GM21717 (cell line): ENCODE measurements at regions not wholly inside any gene's neighbourhood (a gene's known extent, or its start where the extent isn't known, plus 50 kb on each side); places are given as distances from the start of the nearest gene placed in this dataset.

Experiments used
- ATAC-seq: cut with Tn5 transposase; IDR thresholded peaks from one replicate; pipeline ENCODE4 v1.9.1; 2021; ENCODE audit warnings: mild to moderate bottlenecking, moderate library complexity; ENCODE audit not compliant: unreplicated experiment

GRCh38 chr3:28940530-28940929, 340.3 kb upstream of the RBMS3 start:
- ATAC-seq: peak; percentile 74

- peak; percentile 14 for ATAC-seq
These were observed 339.9 kb upstream of the RBMS3 start for GRCh38 chr3:28940994-28941393.

GRCh38 chr3:28947061-28947460, 333.8 kb upstream of the RBMS3 start:
- ATAC-seq: no peak

GRCh38 chr3:28947751-28948150, 333.1 kb upstream of the RBMS3 start:
- ATAC-seq: no peak

- no peak for ATAC-seq
These were observed 332.2 kb upstream of the RBMS3 start for GRCh38 chr3:28948685-28949084.

GRCh38 chr3:28949580-28949979, 331.3 kb upstream of the RBMS3 start:
- no peak for ATAC-seq

- no peak for ATAC-seq
These were observed 330.3 kb upstream of the RBMS3 start for GRCh38 chr3:28950614-28951013.

- peak; percentile 74 for ATAC-seq
These were observed 328.9 kb upstream of the RBMS3 start for GRCh38 chr3:28951772-28952556.

- ATAC-seq: no peak
These were observed 322.2 kb upstream of the RBMS3 start for GRCh38 chr3:28958656-28959055.

DNA sequence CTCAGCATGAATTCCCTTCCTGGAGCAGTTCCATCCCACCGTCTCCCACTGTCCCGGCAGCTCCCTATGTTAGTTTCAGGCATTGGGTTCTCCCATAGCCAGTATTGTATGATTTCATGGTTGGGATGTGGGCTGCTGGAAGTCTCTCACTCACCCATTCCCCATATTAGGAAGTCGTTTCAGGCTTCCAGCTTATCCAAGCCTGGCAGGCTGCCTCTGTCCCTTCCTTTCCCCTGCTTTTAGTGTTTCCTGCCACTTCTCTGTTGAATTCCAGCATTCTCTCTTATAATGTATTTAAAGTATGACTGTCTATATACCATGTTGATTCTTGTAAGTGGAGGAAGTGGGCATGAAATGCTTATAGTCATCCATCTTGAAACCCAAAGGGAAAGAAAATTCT, 309.7 kb upstream of the RBMS3 start:
- ATAC-seq: no peak

- ATAC-seq: no peak
These were observed 307.9 kb upstream of the RBMS3 start for GRCh38 chr3:28972921-28973320.

DNA sequence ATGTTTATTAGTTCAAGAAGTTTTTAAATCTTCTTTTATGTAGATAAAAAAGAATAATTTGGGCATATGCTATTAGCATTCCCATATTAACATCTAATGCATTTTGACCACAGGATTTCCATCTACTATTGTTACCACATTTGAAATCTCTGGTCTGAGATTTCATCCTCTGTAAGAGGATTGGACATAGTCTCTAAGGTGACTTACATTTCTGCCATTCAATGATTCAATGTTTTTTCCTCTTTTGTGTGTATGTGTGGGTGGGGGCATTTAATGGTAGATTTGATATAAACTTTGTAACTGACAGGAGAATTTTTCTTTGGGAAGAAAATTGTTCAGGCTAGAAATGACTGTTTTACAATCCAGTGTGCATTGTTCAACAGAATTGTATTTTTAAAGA, 307.3 kb upstream of the RBMS3 start:
- ATAC-seq: no peak

DNA sequence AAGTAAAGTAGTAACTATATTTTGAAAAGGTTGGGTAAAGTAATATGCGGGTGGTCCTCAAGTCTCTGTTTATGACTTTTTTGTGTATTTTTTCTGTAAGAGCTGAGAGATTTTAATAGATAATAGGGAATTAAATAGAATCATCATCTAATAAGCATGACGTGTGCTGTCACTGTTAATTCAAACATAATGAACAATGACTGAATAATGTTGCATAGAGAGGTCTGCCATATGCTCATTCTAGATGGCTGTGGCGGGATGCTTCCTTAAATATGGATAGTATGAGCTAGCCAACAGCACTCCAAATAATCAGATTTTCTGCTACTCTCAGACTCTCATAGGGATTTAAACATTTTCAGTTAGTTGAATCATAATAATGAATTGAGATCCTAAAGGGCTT, 302.8 kb upstream of the RBMS3 start:
- ATAC-seq: no peak

DNA sequence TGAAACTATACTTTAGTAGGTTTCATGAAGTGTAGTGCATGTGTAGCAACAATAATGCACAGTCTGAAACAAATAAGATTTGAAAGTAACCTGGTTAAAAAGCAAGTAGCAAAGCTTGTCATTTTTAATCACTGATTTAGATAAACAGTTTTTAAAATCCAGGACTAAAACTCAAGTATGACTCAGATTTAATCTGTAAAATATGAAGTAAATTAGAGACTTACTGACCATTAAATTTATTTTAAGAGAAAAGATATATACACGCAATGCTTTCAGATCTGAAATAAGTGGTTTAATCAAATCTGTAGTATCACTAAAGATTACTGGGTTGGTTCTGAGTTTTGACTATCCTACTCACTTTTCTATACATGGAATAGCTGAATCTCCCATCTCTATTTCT, 300.7 kb upstream of the RBMS3 start:
- ATAC-seq: no peak

GRCh38 chr3:28980631-28981030, 300.2 kb upstream of the RBMS3 start:
- ATAC-seq: no peak

GRCh38 chr3:28982906-28983305, 298.0 kb upstream of the RBMS3 start:
- ATAC-seq: peak; percentile 87

DNA sequence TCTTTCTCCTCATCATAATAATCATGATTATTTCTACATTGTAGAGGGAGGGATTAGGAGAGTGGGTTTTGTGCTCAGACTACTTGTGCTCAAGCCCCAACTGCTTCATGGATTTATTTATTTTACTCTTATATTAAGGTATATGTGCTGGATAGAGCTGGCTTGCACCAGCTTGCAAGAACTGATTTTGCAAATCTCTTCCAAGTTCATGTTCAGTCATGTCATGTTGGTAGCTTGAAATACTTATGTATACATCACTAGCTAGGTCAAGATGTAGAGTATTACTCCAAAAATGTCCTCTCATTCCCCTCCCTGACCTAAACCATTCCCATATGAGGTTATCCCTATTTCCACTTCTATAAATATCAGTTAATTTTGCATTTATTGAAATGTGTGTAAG, 293.9 kb upstream of the RBMS3 start:
- ATAC-seq: no peak

DNA sequence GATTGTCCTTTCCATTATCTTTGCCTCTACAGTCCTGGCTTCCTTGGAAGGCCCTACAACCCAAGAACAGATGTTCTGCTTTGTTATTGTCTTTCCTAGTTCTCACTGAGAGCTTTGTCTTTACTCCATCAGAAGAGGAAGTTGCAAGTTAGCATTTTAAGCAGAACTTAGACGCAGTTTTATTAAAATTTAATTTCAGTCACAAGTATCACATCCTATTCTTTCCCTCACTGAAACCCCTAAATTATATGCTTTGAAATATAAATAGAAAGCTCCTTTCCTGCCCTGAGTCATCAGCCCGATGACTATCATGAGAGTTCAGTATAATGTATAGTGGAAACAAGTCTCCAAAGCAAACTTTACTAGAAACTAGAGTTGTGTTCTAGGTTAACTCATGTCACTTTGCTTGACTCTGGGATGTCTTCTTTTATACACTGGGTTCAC, 291.2 kb upstream of the RBMS3 start:
- ATAC-seq: peak; percentile 94

- ATAC-seq: no peak
These were observed 286.5 kb upstream of the RBMS3 start for GRCh38 chr3:28994161-28994905.

DNA sequence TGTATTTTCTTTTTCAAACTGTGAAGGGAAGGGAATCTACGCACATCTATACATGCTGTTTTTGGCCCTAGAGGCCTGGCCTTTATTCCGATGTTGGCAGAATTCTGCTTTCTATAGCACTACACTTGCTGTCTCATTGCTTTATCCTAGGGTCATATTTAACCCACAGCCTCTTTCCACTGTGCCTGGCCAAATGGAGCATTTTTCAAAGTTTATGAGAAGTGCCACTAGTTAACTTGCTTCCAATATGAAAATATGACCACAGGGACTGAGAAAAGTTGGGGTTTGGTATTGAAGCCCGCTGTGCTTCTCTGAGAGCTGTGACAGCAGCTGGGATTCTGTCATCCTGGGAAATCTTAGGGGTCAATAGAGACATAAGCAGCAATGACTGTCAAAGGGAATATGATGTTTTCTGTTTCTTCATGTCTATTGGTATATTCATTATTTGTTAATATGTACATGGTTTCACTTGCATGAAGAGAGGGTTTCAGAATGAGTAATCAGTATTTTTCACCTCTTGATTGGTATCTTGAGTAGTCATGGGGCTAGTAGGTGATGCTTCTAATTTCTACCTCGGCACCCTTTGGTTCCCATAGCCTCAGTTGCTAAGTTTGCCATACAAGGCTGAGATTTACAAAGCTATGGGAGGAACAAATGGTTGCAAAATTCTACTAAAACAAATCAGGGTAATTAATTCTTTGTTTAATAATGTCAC, 275.8 kb upstream of the RBMS3 start:
- peak; percentile 99 for ATAC-seq

DNA sequence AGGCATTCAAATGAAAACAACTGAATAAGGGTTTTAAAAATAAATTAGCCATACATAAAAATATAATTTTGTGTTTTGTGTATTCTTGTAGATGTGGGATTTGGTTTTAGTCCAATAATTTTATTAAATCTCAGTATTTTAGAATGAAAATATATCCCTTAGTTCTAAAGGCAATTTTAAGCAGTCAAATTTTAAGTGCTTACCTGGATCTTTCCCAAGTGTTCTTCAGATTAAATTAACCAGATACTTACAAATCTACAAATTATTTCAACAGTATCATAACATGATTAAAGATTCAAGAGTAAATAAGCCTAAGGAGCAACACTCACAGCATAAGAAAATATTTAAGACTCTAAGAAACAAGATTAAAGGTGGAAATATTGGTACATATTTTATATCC, 275.0 kb upstream of the RBMS3 start:
- no peak for ATAC-seq

DNA sequence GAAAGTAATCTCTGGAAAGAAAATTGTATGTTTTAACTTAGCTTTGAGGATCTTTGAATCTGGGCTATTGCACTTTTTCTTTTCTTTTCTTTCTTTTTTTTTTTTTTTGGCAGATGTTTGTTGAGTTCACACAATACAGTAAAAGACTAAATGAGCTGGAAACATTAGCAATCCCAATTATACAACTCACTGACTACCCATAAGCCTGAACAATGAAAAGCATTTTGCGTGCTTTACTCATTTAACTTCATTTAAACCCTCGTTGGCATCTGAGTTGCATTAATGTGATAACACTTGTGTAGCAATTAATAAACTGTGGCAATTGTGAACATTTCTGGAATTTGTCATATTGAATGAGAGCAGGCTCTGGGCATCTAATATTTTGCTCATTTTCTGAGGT, 269.4 kb upstream of the RBMS3 start:
- ATAC-seq: no peak
